Parathyroid adenoma (tissue), 2 donors: ENCODE measurements at regions not wholly inside any gene's neighbourhood (a gene's known extent, or its start where the extent isn't known, plus 50 kb on each side); places are given as distances from the start of the nearest gene placed in this dataset.

Experiments
- H2AFZ ChIP-seq: fragments of 300-600 bp; sonication (generic); one replicate; pipeline ENCODE4 v1.7.0; 2017; ENCODE audit warnings: antibody characterized with exemption, mild to moderate bottlenecking
- H3K27ac ChIP-seq: fragments of 300-600 bp; sonication (generic); one replicate; pipeline ENCODE4 v1.7.0; 2017
- H3K27me3 ChIP-seq: fragments of 300-600 bp; sonication (generic); one replicate; pipeline ENCODE4 v1.7.0; 2017; ENCODE audit warnings: low read length; ENCODE audit not compliant: control insufficient read depth, insufficient read depth
- H3K36me3 ChIP-seq: fragments of 300-600 bp; sonication (generic); one replicate; pipeline ENCODE4 v1.7.0; 2017; ENCODE audit warnings: low read length; ENCODE audit not compliant: control insufficient read depth, insufficient read depth
- H3K4me1 ChIP-seq: fragments of 300-600 bp; sonication (generic); one replicate; pipeline ENCODE4 v1.7.0; 2017; ENCODE audit warnings: control low read depth
- H3K4me2 ChIP-seq: fragments of 300-600 bp; sonication (generic); one replicate; pipeline ENCODE4 v1.7.0; 2017; ENCODE audit warnings: low read length
- H3K4me3 ChIP-seq: fragments of 300-600 bp; sonication (generic); one replicate; pipeline ENCODE4 v1.7.0; 2017; ENCODE audit warnings: low read depth, low read length
- H3K79me2 ChIP-seq: fragments of 300-600 bp; sonication (generic); one replicate; pipeline ENCODE4 v1.7.0; 2017; ENCODE audit warnings: control low read depth
- H3K9ac ChIP-seq: fragments of 300-600 bp; sonication (generic); one replicate; pipeline ENCODE4 v1.7.0; 2017; ENCODE audit warnings: mild to moderate bottlenecking
- H3K9me3 ChIP-seq: fragments of 300-600 bp; sonication (generic); one replicate; pipeline ENCODE4 v1.7.0; 2017; ENCODE audit warnings: low read length; ENCODE audit not compliant: control insufficient read depth
- CTCF ChIP-seq: fragments of 300-600 bp; sonication (generic); IDR thresholded peaks from one replicate; pipeline ENCODE4 v1.7.0; 2017; ENCODE audit warnings: antibody characterized with exemption, mild to moderate bottlenecking
- donor health status: primary hyperparathyroidism.

GRCh38 chr12:33551006-33551405 is 111.4 kb upstream of the SYT10 start:
- Histone ChIP-seq H3K27me3 (no peaks in the 10 kb centered on the region), H3K9me3 (no peaks in the 10 kb centered on the region), H3K4me3 (no peak overlapping the region), H3K36me3 (no peaks in the 10 kb centered on the region), H2AFZ (no peak overlapping the region), H3K9ac (no peak overlapping the region), H3K79me2 (no peaks in the 10 kb centered on the region), H3K4me1 (no peaks in the 10 kb centered on the region), H3K27ac (no peak overlapping the region), H3K4me2 (no peak overlapping the region)
- no peak for TF ChIP-seq CTCF

GRCh38 chr12:33555128-33555527 is 115.5 kb upstream of the SYT10 start:
- no peaks in the 10 kb centered on the region for H3K27me3 ChIP-seq

GRCh38 chr12:33560653-33561208 is 121.1 kb upstream of the SYT10 start:
- H3K9me3 ChIP-seq: no peaks in the 10 kb centered on the region
- no peaks in the 10 kb centered on the region for H3K79me2 ChIP-seq
- H3K9ac ChIP-seq: no peak overlapping the region
- no peak overlapping the region for H3K4me2 ChIP-seq
- no peak overlapping the region for H2AFZ ChIP-seq
- H3K4me3 ChIP-seq: no peak overlapping the region
- no peaks in the 10 kb centered on the region for H3K27me3 ChIP-seq
- H3K27ac ChIP-seq: no peak overlapping the region
- no peaks in the 10 kb centered on the region for H3K36me3 ChIP-seq
- no peaks in the 10 kb centered on the region for H3K4me1 ChIP-seq
- TF ChIP-seq CTCF: no peak

More at GRCh38 chr12:33555128-33555527, 115.5 kb upstream of the SYT10 start:
- Histone ChIP-seq H3K9me3 (no peaks in the 10 kb centered on the region), H2AFZ (no peak overlapping the region), H3K9ac (no peak overlapping the region), H3K36me3 (no peaks in the 10 kb centered on the region), H3K4me2 (no peak overlapping the region), H3K79me2 (no peaks in the 10 kb centered on the region), H3K4me3 (no peak overlapping the region), H3K27ac (no peak overlapping the region), H3K4me1 (no peaks in the 10 kb centered on the region)
- TF ChIP-seq CTCF: no peak

- H3K27me3 ChIP-seq: no peaks in the 10 kb centered on the region
- no peak for TF ChIP-seq CTCF
- no peak overlapping the region for H3K27ac ChIP-seq
- no peaks in the 10 kb centered on the region for H3K79me2 ChIP-seq
- no peaks in the 10 kb centered on the region for H3K4me1 ChIP-seq
- H3K9me3 ChIP-seq: no peaks in the 10 kb centered on the region
- no peak overlapping the region for H2AFZ ChIP-seq
- no peaks in the 10 kb centered on the region for H3K36me3 ChIP-seq
- H3K4me2 ChIP-seq: no peak overlapping the region
- no peak overlapping the region for H3K4me3 ChIP-seq
- no peak overlapping the region for H3K9ac ChIP-seq
Measured at GRCh38 chr12:33562401-33562800, 122.8 kb upstream of the SYT10 start.

- no peak overlapping the region for H3K9ac ChIP-seq
- no peak overlapping the region for H3K4me2 ChIP-seq
- no peaks in the 10 kb centered on the region for H3K27me3 ChIP-seq
- no peak overlapping the region for H2AFZ ChIP-seq
- no peaks in the 10 kb centered on the region for H3K36me3 ChIP-seq
- no peak overlapping the region for H3K4me3 ChIP-seq
- no peak overlapping the region for H3K27ac ChIP-seq
- no peaks in the 10 kb centered on the region for H3K79me2 ChIP-seq
- no peaks in the 10 kb centered on the region for H3K4me1 ChIP-seq
- TF ChIP-seq CTCF: no peak
- H3K9me3 ChIP-seq: no peaks in the 10 kb centered on the region
Measured at GRCh38 chr12:33566403-33566802, 126.8 kb upstream of the SYT10 start.
